Keratinocyte (primary cell): ENCODE measurements at regions not wholly inside any gene's neighbourhood (a gene's known extent, or its start where the extent isn't known, plus 50 kb on each side); places are given as distances from the start of the nearest gene placed in this dataset.

Experiments used
- DNase-seq: peaks from one replicate; pipeline ENCODE4 v3.0.0-alpha.2; 2011; ENCODE audit warnings: low read depth, missing footprints, low spot score
- FAIRE-seq: peaks from 2 replicates; lab custom pipeline; 2011; peaks lifted over from hg19 to GRCh38; lab: Jason Lieb, UNC
- H2AFZ ChIP-seq: 2 replicates; pipeline ENCODE4 v1.6.0; 2012; ENCODE audit warnings: low read length, control low read depth, inconsistent platforms; ENCODE audit not compliant: control insufficient read depth
- H3K27ac ChIP-seq: 2 replicates; pipeline ENCODE4 v1.5.1; 2011; ENCODE audit warnings: low read length; ENCODE audit not compliant: control insufficient read depth, insufficient read depth
- H3K27me3 ChIP-seq: 3 replicates; pipeline ENCODE4 v1.6.0; 2011; ENCODE audit warnings: low read length; ENCODE audit not compliant: control insufficient read depth, insufficient read depth; ENCODE audit errors: extremely low read depth
- H3K36me3 ChIP-seq, 2 experiments: 2 replicates in 1 of 2; 3 replicates in 1 of 2; pipeline ENCODE4 v1.5.1; 2011; ENCODE audit warnings: low read length in 2 of 2, mild to moderate bottlenecking in 1 of 2; ENCODE audit not compliant: control insufficient read depth in 2 of 2, insufficient read depth in 2 of 2; ENCODE audit errors: extremely low read depth in 1 of 2
- H3K4me1 ChIP-seq: 3 replicates; pipeline ENCODE4 v1.5.1; 2011; ENCODE audit warnings: low read length; ENCODE audit not compliant: control insufficient read depth, insufficient read depth; ENCODE audit errors: extremely low read depth
- H3K4me2 ChIP-seq: 3 replicates; pipeline ENCODE4 v1.6.0; 2011; ENCODE audit warnings: low read depth, low read length; ENCODE audit not compliant: control insufficient read depth, insufficient read depth; ENCODE audit errors: extremely low read depth
- H3K4me3 ChIP-seq, 3 experiments: fragments of 200-600 bp in 1 of 3; sonication (generic) in 1 of 3; 2 replicates in 2 of 3; 3 replicates in 1 of 3; pipeline ENCODE4 v1.5.1; 2011 to 2016; ENCODE audit warnings: low read length in 3 of 3, mild to moderate bottlenecking in 3 of 3, control low read depth in 2 of 3, inconsistent platforms in 1 of 3, low read depth in 1 of 3, mixed read lengths in 1 of 3, mixed run types in 1 of 3, moderate library complexity in 1 of 3; ENCODE audit not compliant: control insufficient read depth in 2 of 3, insufficient read depth in 2 of 3; ENCODE audit errors: extremely low read depth in 1 of 3
- H3K79me2 ChIP-seq: 2 replicates; pipeline ENCODE4 v1.6.0; 2012; ENCODE audit warnings: low read length; ENCODE audit not compliant: control insufficient read depth, insufficient read depth
- H3K9ac ChIP-seq: 3 replicates; pipeline ENCODE4 v1.6.0; 2011; ENCODE audit warnings: low read length; ENCODE audit not compliant: control insufficient read depth, insufficient read depth; ENCODE audit errors: extremely low read depth
- H3K9me1 ChIP-seq: 3 replicates; pipeline ENCODE4 v1.6.0; 2011; ENCODE audit warnings: low read length; ENCODE audit not compliant: control insufficient read depth, insufficient read depth; ENCODE audit errors: extremely low read depth
- H3K9me3 ChIP-seq: 2 replicates; pipeline ENCODE4 v1.5.1; 2012; ENCODE audit warnings: low read depth, low read length; ENCODE audit not compliant: control insufficient read depth
- H4K20me1 ChIP-seq: 3 replicates; pipeline ENCODE4 v1.6.0; 2011; ENCODE audit warnings: low read length; ENCODE audit not compliant: control insufficient read depth, insufficient read depth; ENCODE audit errors: extremely low read depth
- CTCF ChIP-seq, 3 experiments: IDR thresholded peaks in 1 of 3; conservative IDR thresholded peaks in 1 of 3; optimal IDR thresholded peaks in 1 of 3; 2 replicates in 2 of 3; 3 replicates in 1 of 3; pipeline versions ENCODE3 to v1.5.1; 2011; ENCODE audit warnings: low read length in 3 of 3, mild to moderate bottlenecking in 3 of 3, moderate library complexity in 2 of 3, control low read depth in 1 of 3, inconsistent platforms in 1 of 3; ENCODE audit not compliant: insufficient read depth in 2 of 3; ENCODE audit errors: extremely low read depth in 1 of 3
- EZH2 ChIP-seq: IDR thresholded peaks from one replicate; pipeline ENCODE4 v1.6.1; 2012; ENCODE audit warnings: inconsistent platforms, mild to moderate bottlenecking, low read length, moderate library complexity
- dilution Hi-C: fragments of 300-500 bp; cut with MboI; formaldehyde crosslinking; loops from one replicate; pipeline ENCODE4 v1.7.0; 2020; ENCODE audit warnings: low sequenced_read_pairs; ENCODE audit not compliant: extremely low pct_ligation_motif_present

- Histone ChIP-seq H2AFZ (no peak overlapping the region), H4K20me1 (no peaks in the 10 kb centered on the region), H3K9me3 (no peaks in the 10 kb centered on the region), H3K9me1 (no peaks in the 10 kb centered on the region), H3K79me2 (no peaks in the 10 kb centered on the region), H3K27me3 (no peaks in the 10 kb centered on the region), H3K4me2 (no peak overlapping the region), H3K27ac (no peak overlapping the region), H3K9ac (no peak overlapping the region), H3K4me1 (no peaks in the 10 kb centered on the region), H3K4me3 (no peak overlapping the region), H3K36me3 (no peaks in the 10 kb centered on the region)
- dilution Hi-C loops, result no loop called here
- no peak for DNase-seq
- TF ChIP-seq EZH2 (no peak), CTCF (optimal IDR thresholded peaks at IDR 0.05 in 1 of 3, IDR thresholded peaks at IDR 0.05 in 1 of 3, conservative IDR thresholded peaks at IDR 0.05 in 1 of 3; ENCODE audit: extremely low read depth in 1 of 3, insufficient read depth in 2 of 3, low read length in 3 of 3) (no peak)
- no peak for FAIRE-seq
These were observed 978.1 kb downstream of the TMEM182 start for GRCh38 chr2:103739921-103740320.

- no peak for TF ChIP-seq CTCF (optimal IDR thresholded peaks at IDR 0.05 in 1 of 3, IDR thresholded peaks at IDR 0.05 in 1 of 3, conservative IDR thresholded peaks at IDR 0.05 in 1 of 3; ENCODE audit: extremely low read depth in 1 of 3, insufficient read depth in 2 of 3, low read length in 3 of 3)
- no peak for TF ChIP-seq EZH2
- H4K20me1 ChIP-seq, result no peaks in the 10 kb centered on the region
- H3K36me3 ChIP-seq, result no peaks in the 10 kb centered on the region
- no peak overlapping the region for H3K4me2 ChIP-seq
- DNase-seq (no peak), FAIRE-seq (no peak)
- H3K9me1 ChIP-seq, result no peaks in the 10 kb centered on the region
- H3K4me1 ChIP-seq, result no peaks in the 10 kb centered on the region
- no peaks in the 10 kb centered on the region for H3K9me3 ChIP-seq
- no peak overlapping the region for H3K4me3 ChIP-seq
- no peak overlapping the region for H3K9ac ChIP-seq
- no peaks in the 10 kb centered on the region for H3K27me3 ChIP-seq
- H2AFZ ChIP-seq, result no peak overlapping the region
- H3K79me2 ChIP-seq, result no peaks in the 10 kb centered on the region
- no peak overlapping the region for H3K27ac ChIP-seq
- dilution Hi-C loops, result no loop called here
These were observed 978.8 kb downstream of the TMEM182 start for GRCh38 chr2:103740631-103741030.
